ENCODE measurements at regions not wholly inside any gene's neighbourhood (a gene's known extent, or its start where the extent isn't known, plus 50 kb on each side); places are given as distances from the start of the nearest gene placed in this dataset.

DNA sequence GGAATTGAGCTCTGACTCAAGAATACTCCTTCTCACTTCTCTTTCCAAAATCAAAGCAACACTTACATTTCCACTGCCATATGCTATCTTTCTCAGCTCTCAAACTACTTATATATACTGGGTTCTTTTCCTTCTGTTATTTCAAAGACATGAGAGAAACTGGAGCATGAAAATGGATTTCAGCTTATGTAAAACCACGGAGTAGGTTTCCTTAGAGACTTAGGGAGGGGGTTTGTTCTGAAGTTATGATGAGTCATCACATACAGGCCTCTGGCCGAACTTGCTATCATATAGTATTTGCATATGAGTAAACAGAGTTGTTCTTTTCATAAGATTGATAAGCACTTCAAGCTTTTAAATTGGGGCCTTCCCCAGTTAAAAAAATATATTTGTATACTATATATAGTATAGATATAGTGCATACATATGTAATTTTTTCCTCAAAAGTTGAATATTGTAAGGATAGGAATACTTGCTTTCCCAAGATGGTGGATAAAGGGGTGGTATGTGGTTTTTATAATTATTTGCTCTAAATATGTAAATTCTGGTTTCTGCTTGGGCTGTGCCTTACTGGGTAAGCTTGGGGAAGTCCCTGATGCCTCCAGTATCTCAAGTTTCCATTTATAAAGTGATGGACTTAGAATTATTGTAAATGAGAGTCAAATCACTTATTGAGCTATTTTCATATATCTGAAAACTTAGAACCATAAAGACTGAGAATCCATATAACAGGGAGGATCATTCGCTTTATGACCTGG lies 273.9 kb downstream of the RFPL4B start:
- TF ChIP-seq, protein P1, sequence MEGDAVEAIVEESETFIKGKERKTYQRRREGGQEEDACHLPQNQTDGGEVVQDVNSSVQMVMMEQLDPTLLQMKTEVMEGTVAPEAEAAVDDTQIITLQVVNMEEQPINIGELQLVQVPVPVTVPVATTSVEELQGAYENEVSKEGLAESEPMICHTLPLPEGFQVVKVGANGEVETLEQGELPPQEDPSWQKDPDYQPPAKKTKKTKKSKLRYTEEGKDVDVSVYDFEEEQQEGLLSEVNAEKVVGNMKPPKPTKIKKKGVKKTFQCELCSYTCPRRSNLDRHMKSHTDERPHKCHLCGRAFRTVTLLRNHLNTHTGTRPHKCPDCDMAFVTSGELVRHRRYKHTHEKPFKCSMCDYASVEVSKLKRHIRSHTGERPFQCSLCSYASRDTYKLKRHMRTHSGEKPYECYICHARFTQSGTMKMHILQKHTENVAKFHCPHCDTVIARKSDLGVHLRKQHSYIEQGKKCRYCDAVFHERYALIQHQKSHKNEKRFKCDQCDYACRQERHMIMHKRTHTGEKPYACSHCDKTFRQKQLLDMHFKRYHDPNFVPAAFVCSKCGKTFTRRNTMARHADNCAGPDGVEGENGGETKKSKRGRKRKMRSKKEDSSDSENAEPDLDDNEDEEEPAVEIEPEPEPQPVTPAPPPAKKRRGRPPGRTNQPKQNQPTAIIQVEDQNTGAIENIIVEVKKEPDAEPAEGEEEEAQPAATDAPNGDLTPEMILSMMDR (IDR thresholded peaks at IDR 0.05; ENCODE audit: low read depth, low read length, missing input control), result no peak
- TF ChIP-seq NR2F2 (IDR thresholded peaks at IDR 0.05) (no peak), RAD21 (IDR thresholded peaks at IDR 0.05) (no peak), GABPA (IDR thresholded peaks at IDR 0.05 in 1 of 2, conservative IDR thresholded peaks at IDR 0.05 in 1 of 2) (no peak), YY1 (IDR thresholded peaks at IDR 0.05) (no peak), JUND (IDR thresholded peaks at IDR 0.05) (no peak), SP1 (IDR thresholded peaks at IDR 0.05) (no peak)
- TF ChIP-seq, protein P2, sequence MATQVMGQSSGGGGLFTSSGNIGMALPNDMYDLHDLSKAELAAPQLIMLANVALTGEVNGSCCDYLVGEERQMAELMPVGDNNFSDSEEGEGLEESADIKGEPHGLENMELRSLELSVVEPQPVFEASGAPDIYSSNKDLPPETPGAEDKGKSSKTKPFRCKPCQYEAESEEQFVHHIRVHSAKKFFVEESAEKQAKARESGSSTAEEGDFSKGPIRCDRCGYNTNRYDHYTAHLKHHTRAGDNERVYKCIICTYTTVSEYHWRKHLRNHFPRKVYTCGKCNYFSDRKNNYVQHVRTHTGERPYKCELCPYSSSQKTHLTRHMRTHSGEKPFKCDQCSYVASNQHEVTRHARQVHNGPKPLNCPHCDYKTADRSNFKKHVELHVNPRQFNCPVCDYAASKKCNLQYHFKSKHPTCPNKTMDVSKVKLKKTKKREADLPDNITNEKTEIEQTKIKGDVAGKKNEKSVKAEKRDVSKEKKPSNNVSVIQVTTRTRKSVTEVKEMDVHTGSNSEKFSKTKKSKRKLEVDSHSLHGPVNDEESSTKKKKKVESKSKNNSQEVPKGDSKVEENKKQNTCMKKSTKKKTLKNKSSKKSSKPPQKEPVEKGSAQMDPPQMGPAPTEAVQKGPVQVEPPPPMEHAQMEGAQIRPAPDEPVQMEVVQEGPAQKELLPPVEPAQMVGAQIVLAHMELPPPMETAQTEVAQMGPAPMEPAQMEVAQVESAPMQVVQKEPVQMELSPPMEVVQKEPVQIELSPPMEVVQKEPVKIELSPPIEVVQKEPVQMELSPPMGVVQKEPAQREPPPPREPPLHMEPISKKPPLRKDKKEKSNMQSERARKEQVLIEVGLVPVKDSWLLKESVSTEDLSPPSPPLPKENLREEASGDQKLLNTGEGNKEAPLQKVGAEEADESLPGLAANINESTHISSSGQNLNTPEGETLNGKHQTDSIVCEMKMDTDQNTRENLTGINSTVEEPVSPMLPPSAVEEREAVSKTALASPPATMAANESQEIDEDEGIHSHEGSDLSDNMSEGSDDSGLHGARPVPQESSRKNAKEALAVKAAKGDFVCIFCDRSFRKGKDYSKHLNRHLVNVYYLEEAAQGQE (IDR thresholded peaks at IDR 0.05), result no peak
- TF ChIP-seq, protein P3, sequence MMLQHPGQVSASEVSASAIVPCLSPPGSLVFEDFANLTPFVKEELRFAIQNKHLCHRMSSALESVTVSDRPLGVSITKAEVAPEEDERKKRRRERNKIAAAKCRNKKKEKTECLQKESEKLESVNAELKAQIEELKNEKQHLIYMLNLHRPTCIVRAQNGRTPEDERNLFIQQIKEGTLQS (IDR thresholded peaks at IDR 0.05), result no peak
